Mononuclear cell (primary cell): ENCODE measurements at regions not wholly inside any gene's neighbourhood (a gene's known extent, or its start where the extent isn't known, plus 50 kb on each side); places are given as distances from the start of the nearest gene placed in this dataset.
"Not testable (repeated sequence)": the region's sequence is repeated elsewhere in the genome, so short reads cannot be mapped to it uniquely, and the experiment has no call there.

Source experiments
- H3K27me3 ChIP-seq: 2 replicates; pipeline ENCODE4 v1.6.0; 2011; ENCODE audit warnings: low read length, control low read depth; ENCODE audit not compliant: insufficient read depth
- H3K4me1 ChIP-seq: 2 replicates; pipeline ENCODE4 v1.5.1; 2011; ENCODE audit warnings: mild to moderate bottlenecking, low read length, control low read depth; ENCODE audit not compliant: insufficient read depth
- H3K4me3 ChIP-seq: 2 replicates; pipeline ENCODE4 v1.5.1; 2011; ENCODE audit warnings: mild to moderate bottlenecking, low read length, moderate library complexity
- H3K9me3 ChIP-seq: 2 replicates; pipeline ENCODE4 v1.5.1; 2011; ENCODE audit warnings: low read depth, mild to moderate bottlenecking, control low read depth, low read length

GRCh38 chr2:198874472-198874858 lies 583.3 kb downstream of the SATB2 start:
- Histone ChIP-seq H3K9me3 (no peaks in the 10 kb centered on the region), H3K4me1 (no peaks in the 10 kb centered on the region), H3K27me3 (no peaks in the 10 kb centered on the region), H3K4me3 (no peak overlapping the region)

- H3K4me3 ChIP-seq = no peak overlapping the region
- H3K4me1 ChIP-seq = no peaks in the 10 kb centered on the region
- no peaks in the 10 kb centered on the region for H3K9me3 ChIP-seq
- no peaks in the 10 kb centered on the region for H3K27me3 ChIP-seq
Measured at GRCh38 chr2:198873503-198874471, 584.0 kb downstream of the SATB2 start.

- Histone ChIP-seq H3K4me1 (no peaks in the 10 kb centered on the region), H3K9me3 (peaks cover 3% of the 10 kb centered on the region), H3K27me3 (no peaks in the 10 kb centered on the region), H3K4me3 (no peak overlapping the region)
Measured at GRCh38 chr2:198863655-198864054, 594.1 kb downstream of the SATB2 start.

- Histone ChIP-seq H3K4me3 (no peak overlapping the region), H3K4me1 (no peaks in the 10 kb centered on the region), H3K27me3 (no peaks in the 10 kb centered on the region), H3K9me3 (peaks cover 11% of the 10 kb centered on the region)
Measured at GRCh38 chr2:198861080-198861479, 596.7 kb downstream of the SATB2 start.

GRCh38 chr2:198857246-198857645 lies 600.5 kb downstream of the SATB2 start:
- Histone ChIP-seq H3K4me1 (no peaks in the 10 kb centered on the region), H3K4me3 (no peak overlapping the region), H3K9me3 (peaks cover 11% of the 10 kb centered on the region), H3K27me3 (no peaks in the 10 kb centered on the region)

- H3K27me3 ChIP-seq, H3K4me1 ChIP-seq, H3K4me3 ChIP-seq: not testable (repeated sequence)
- H3K9me3 ChIP-seq = peaks cover 11% of the 10 kb centered on the region
Measured at GRCh38 chr2:198855746-198856145, 602.0 kb downstream of the SATB2 start.

- Histone ChIP-seq H3K27me3 (no peaks in the 10 kb centered on the region), H3K9me3 (no peaks in the 10 kb centered on the region), H3K4me1 (no peaks in the 10 kb centered on the region), H3K4me3 (no peak overlapping the region)
Measured at GRCh38 chr2:198852248-198852647, 605.5 kb downstream of the SATB2 start.

- Histone ChIP-seq H3K4me3 (no peak overlapping the region), H3K9me3 (no peaks in the 10 kb centered on the region), H3K27me3 (no peaks in the 10 kb centered on the region), H3K4me1 (no peaks in the 10 kb centered on the region)
Measured at GRCh38 chr2:198825534-198825933, 632.2 kb downstream of the SATB2 start.

- Histone ChIP-seq H3K9me3 (no peaks in the 10 kb centered on the region), H3K4me1 (no peaks in the 10 kb centered on the region), H3K27me3 (no peaks in the 10 kb centered on the region), H3K4me3 (no peak overlapping the region)
Measured at GRCh38 chr2:198817536-198817935, 640.2 kb downstream of the SATB2 start.

GRCh38 chr2:198815626-198816025 lies 642.1 kb downstream of the SATB2 start:
- no peaks in the 10 kb centered on the region for H3K4me1 ChIP-seq
- H3K9me3 ChIP-seq = no peaks in the 10 kb centered on the region
- H3K27me3 ChIP-seq = no peaks in the 10 kb centered on the region
- H3K4me3 ChIP-seq = no peak overlapping the region

GRCh38 chr2:198811198-198811597 lies 646.5 kb downstream of the SATB2 start:
- Histone ChIP-seq H3K4me1 (no peaks in the 10 kb centered on the region), H3K9me3 (no peaks in the 10 kb centered on the region), H3K4me3 (no peak overlapping the region), H3K27me3 (no peaks in the 10 kb centered on the region)

- no peaks in the 10 kb centered on the region for H3K27me3 ChIP-seq
- H3K9me3 ChIP-seq = no peaks in the 10 kb centered on the region
- H3K4me3 ChIP-seq = no peak overlapping the region
- no peaks in the 10 kb centered on the region for H3K4me1 ChIP-seq
Measured at GRCh38 chr2:198809976-198810375, 647.8 kb downstream of the SATB2 start.

GRCh38 chr2:198807131-198807530 lies 650.6 kb downstream of the SATB2 start:
- Histone ChIP-seq H3K4me3 (no peak overlapping the region), H3K9me3 (no peaks in the 10 kb centered on the region), H3K27me3 (no peaks in the 10 kb centered on the region), H3K4me1 (no peaks in the 10 kb centered on the region)

- Histone ChIP-seq H3K4me1 (no peaks in the 10 kb centered on the region), H3K27me3 (no peaks in the 10 kb centered on the region), H3K4me3 (no peak overlapping the region), H3K9me3 (no peaks in the 10 kb centered on the region)
Measured at GRCh38 chr2:198795419-198795818, 662.3 kb downstream of the SATB2 start.

GRCh38 chr2:198791623-198792022 lies 666.1 kb downstream of the SATB2 start:
- Histone ChIP-seq H3K27me3 (no peaks in the 10 kb centered on the region), H3K9me3 (no peaks in the 10 kb centered on the region), H3K4me1 (no peaks in the 10 kb centered on the region), H3K4me3 (no peak overlapping the region)

GRCh38 chr2:198788676-198789075 lies 669.1 kb downstream of the SATB2 start:
- Histone ChIP-seq H3K4me1 (no peaks in the 10 kb centered on the region), H3K9me3 (no peaks in the 10 kb centered on the region), H3K27me3 (no peaks in the 10 kb centered on the region), H3K4me3 (no peak overlapping the region)
